OCI-LY1 (cell line): ENCODE measurements at regions not wholly inside any gene's neighbourhood (a gene's known extent, or its start where the extent isn't known, plus 50 kb on each side); places are given as distances from the start of the nearest gene placed in this dataset.

Experiments used
- H2AFZ ChIP-seq: fragments of 200-600 bp; sonication (generic), shearing (Covaris generic); 2 replicates; pipeline ENCODE4 v1.6.0; 2014; ENCODE audit warnings: antibody characterized with exemption, mild to moderate bottlenecking, low read length
- H3F3A ChIP-seq: fragments of 200-600 bp; sonication (generic), shearing (Covaris generic); 2 replicates; pipeline ENCODE4 v1.6.0; 2014; ENCODE audit warnings: mild to moderate bottlenecking, antibody characterized with exemption, low read length, moderate library complexity; ENCODE audit not compliant: insufficient read depth
- H3K27ac ChIP-seq: fragments of 200-600 bp; sonication (generic); 2 replicates; pipeline ENCODE4 v1.5.1; 2014; ENCODE audit warnings: low read length, mixed run types, mild to moderate bottlenecking, low read depth; ENCODE audit not compliant: poor library complexity, severe bottlenecking
- H3K27me3 ChIP-seq: fragments of 200-600 bp; sonication (generic); 2 replicates; pipeline ENCODE4 v1.6.0; 2014; ENCODE audit warnings: antibody characterized with exemption, mild to moderate bottlenecking, low read length, moderate library complexity; ENCODE audit not compliant: insufficient read depth
- H3K36me3 ChIP-seq: fragments of 200-600 bp; sonication (generic); 2 replicates; pipeline ENCODE4 v1.6.1; 2014; ENCODE audit warnings: mild to moderate bottlenecking, antibody characterized with exemption, low read length, moderate library complexity, mixed read lengths; ENCODE audit not compliant: insufficient read depth
- H3K4me1 ChIP-seq: fragments of 200-600 bp; sonication (generic); 2 replicates; pipeline ENCODE4 v1.5.1; 2014; ENCODE audit warnings: mild to moderate bottlenecking, low read length, moderate library complexity; ENCODE audit not compliant: insufficient read depth, severe bottlenecking
- H3K4me2 ChIP-seq: fragments of 200-600 bp; sonication (generic), shearing (Covaris generic); 2 replicates; pipeline ENCODE4 v1.6.1; 2014; ENCODE audit warnings: low read length
- H3K4me3 ChIP-seq: fragments of 200-600 bp; sonication (generic); 2 replicates; pipeline ENCODE4 v1.5.1; 2014; ENCODE audit warnings: low read length, low read depth, mild to moderate bottlenecking, mixed read lengths; ENCODE audit not compliant: poor library complexity, severe bottlenecking
- H3K79me2 ChIP-seq: fragments of 200-600 bp; shearing (Covaris generic); 2 replicates; pipeline ENCODE4 v1.6.1; 2016; ENCODE audit warnings: mixed run types, low read length, mixed read lengths; ENCODE audit not compliant: insufficient read depth
- H3K9ac ChIP-seq: fragments of 200-600 bp; sonication (generic), shearing (Covaris generic); 2 replicates; pipeline ENCODE4 v1.6.1; 2014; ENCODE audit warnings: mild to moderate bottlenecking, low read length, mixed read lengths
- H3K9me2 ChIP-seq: fragments of 200-600 bp; sonication (generic), shearing (Covaris generic); 2 replicates; pipeline ENCODE4 v1.6.1; 2014; ENCODE audit warnings: low read depth, mild to moderate bottlenecking, low read length, mixed read lengths
- H3K9me3 ChIP-seq: fragments of 200-600 bp; shearing (Covaris generic); 2 replicates; pipeline ENCODE4 v1.6.1; 2014; ENCODE audit warnings: low read length, mixed read lengths
- H4K20me1 ChIP-seq: fragments of 200-600 bp; sonication (generic), shearing (Covaris generic); 2 replicates; pipeline ENCODE4 v1.6.0; 2016; ENCODE audit warnings: mild to moderate bottlenecking, low read length; ENCODE audit not compliant: insufficient read depth
- EZH2 ChIP-seq: fragments of 200-600 bp; sonication (generic), shearing (Covaris generic); IDR thresholded peaks from 2 replicates; pipeline ENCODE4 v1.8.0; 2017; ENCODE audit warnings: borderline replicate concordance, mixed run types, mild to moderate bottlenecking, antibody characterized with exemption, low read length, moderate library complexity, mixed read lengths
- TF ChIP-seq, protein P1 (sequence below): fragments of 200-600 bp; sonication (generic), shearing (Covaris generic); IDR thresholded peaks from 2 replicates; pipeline ENCODE4 v1.5.1; 2017; ENCODE audit warnings: mild to moderate bottlenecking, antibody characterized with exemption, low read length, moderate library complexity, mixed read lengths

DNA sequence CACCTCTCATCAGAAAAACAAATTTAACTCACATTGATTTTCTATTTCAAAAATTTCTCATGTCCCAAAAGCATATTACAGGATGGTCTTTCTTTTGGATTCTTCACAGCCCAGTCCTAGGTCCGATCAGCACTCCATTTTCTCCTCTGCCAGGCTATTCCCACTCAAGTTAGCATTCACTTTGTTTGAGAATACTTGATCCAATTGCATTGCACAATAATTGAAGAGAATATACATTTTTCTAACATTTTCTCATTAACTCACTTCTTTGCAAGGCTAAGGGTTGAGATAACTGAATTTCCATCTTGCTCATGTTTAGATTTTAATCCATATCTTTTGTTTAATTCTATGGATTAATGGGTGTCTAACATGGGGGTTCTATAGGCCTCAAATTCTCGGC lies 716.1 kb downstream of the QKI start:
- Histone ChIP-seq H3K27me3 (no peaks in the 10 kb centered on the region), H2AFZ (no peak overlapping the region), H3K9me3 (no peaks in the 10 kb centered on the region), H3K9ac (no peak overlapping the region), H3K9me2 (no peaks in the 10 kb centered on the region), H3F3A (no peaks in the 10 kb centered on the region), H3K4me3 (no peak overlapping the region), H3K4me1 (no peaks in the 10 kb centered on the region), H3K36me3 (no peaks in the 10 kb centered on the region), H3K79me2 (no peaks in the 10 kb centered on the region), H3K4me2 (no peak overlapping the region), H3K27ac (no peak overlapping the region), H4K20me1 (no peaks in the 10 kb centered on the region)
- TF ChIP-seq EZH2: no peak
- TF ChIP-seq, protein P1, sequence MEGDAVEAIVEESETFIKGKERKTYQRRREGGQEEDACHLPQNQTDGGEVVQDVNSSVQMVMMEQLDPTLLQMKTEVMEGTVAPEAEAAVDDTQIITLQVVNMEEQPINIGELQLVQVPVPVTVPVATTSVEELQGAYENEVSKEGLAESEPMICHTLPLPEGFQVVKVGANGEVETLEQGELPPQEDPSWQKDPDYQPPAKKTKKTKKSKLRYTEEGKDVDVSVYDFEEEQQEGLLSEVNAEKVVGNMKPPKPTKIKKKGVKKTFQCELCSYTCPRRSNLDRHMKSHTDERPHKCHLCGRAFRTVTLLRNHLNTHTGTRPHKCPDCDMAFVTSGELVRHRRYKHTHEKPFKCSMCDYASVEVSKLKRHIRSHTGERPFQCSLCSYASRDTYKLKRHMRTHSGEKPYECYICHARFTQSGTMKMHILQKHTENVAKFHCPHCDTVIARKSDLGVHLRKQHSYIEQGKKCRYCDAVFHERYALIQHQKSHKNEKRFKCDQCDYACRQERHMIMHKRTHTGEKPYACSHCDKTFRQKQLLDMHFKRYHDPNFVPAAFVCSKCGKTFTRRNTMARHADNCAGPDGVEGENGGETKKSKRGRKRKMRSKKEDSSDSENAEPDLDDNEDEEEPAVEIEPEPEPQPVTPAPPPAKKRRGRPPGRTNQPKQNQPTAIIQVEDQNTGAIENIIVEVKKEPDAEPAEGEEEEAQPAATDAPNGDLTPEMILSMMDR: no peak

DNA sequence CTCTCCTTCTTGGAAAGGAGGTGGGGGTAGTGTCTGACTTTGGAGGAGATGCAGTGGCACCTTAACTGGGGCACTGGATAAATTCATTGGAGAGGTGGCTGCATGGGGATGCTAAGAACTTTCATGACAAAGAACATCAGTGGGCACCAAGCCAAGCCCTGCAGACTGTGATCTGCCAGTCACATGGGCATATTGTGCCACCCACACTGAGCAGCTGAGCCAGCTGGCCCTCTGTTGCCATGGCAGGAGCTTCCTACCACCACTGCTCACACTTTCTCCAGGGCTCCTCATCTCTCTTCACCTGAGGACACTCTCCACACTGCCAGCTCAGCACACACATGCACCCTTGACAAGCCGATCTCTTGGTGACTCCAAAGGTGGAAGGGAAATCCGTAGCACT lies 715.6 kb downstream of the QKI start:
- Histone ChIP-seq H3F3A (no peaks in the 10 kb centered on the region), H3K4me3 (no peak overlapping the region), H3K4me2 (no peak overlapping the region), H3K9me2 (no peaks in the 10 kb centered on the region), H3K4me1 (no peaks in the 10 kb centered on the region), H3K9me3 (no peaks in the 10 kb centered on the region), H2AFZ (no peak overlapping the region), H3K9ac (no peak overlapping the region), H3K27me3 (no peaks in the 10 kb centered on the region), H4K20me1 (no peaks in the 10 kb centered on the region), H3K36me3 (no peaks in the 10 kb centered on the region), H3K79me2 (no peaks in the 10 kb centered on the region), H3K27ac (no peak overlapping the region)
- TF ChIP-seq, protein P1: no peak
- no peak for TF ChIP-seq EZH2

DNA sequence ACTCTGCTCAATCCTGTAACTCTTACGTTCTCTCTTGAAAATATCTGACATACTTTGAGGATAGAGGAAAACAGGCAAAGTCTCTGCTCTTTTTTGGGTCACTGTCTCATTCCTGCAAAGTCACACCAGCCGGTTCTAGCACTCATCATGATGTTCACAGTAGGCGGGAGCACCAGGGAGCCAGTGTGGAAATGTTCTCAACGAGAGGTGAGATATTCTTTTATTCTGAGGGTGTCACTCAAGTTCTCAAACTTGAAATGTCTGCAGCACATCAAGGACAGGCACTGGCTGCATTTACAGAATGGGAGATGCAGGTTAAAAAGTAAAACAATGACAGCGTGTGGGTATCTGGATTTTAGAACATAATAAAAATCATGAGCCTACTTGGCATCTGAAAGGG lies 714.7 kb downstream of the QKI start:
- Histone ChIP-seq H3K27me3 (no peaks in the 10 kb centered on the region), H3K36me3 (no peaks in the 10 kb centered on the region), H2AFZ (no peak overlapping the region), H3K79me2 (no peaks in the 10 kb centered on the region), H4K20me1 (no peaks in the 10 kb centered on the region), H3K27ac (no peak overlapping the region), H3K9ac (no peak overlapping the region), H3K9me3 (no peaks in the 10 kb centered on the region), H3K9me2 (no peaks in the 10 kb centered on the region), H3K4me1 (no peaks in the 10 kb centered on the region), H3K4me3 (no peak overlapping the region), H3K4me2 (no peak overlapping the region), H3F3A (no peaks in the 10 kb centered on the region)
- TF ChIP-seq, protein P1: no peak
- TF ChIP-seq EZH2: no peak
